ENCODE measurements at regions not wholly inside any gene's neighbourhood (a gene's known extent, or its start where the extent isn't known, plus 50 kb on each side); places are given as distances from the start of the nearest gene placed in this dataset.

DNA sequence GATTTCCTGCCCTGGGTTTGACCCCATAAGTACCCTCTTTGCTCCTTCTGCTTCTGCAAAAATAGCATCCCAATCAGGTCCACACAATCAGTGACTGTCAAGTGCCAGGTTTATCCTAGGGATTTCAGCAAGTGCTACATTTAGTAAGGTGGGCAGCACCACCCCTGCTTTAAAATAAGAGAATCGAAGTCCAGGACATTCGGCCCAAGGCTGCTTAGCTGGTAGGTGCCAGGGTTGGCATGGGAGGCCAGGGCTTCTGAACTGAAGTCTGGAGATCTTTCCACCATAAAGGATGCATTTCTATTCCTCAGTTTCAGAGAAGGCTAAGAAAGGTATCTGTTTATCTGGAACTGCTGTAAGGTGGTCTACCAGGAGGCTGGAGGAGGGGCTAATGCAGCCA is 408.3 kb downstream of the ZNF536 start:
- Histone ChIP-seq H3K4me2 (no peak overlapping the region), H3K27ac (ENCODE audit: low read depth) (no peak overlapping the region), H3K4me3 (no peak overlapping the region), H3F3A (replicated peaks; ENCODE audit: low read depth) (no peaks in the 10 kb centered on the region), H3K36me3 (ENCODE audit: insufficient read depth) (no peaks in the 10 kb centered on the region), H3K9me2 (ENCODE audit: insufficient read depth) (0 out of 2 replicates have a peak, but pooled peaks cover 7% of the 10 kb centered on the region), H2AFZ (no peak overlapping the region), H3K27me3 (ENCODE audit: insufficient read depth) (no peaks in the 10 kb centered on the region), H3K79me2 (replicated peaks; ENCODE audit: insufficient read depth) (no peaks in the 10 kb centered on the region), H4K20me1 (replicated peaks; ENCODE audit: insufficient read depth) (no peaks in the 10 kb centered on the region), H3K4me1 (ENCODE audit: insufficient read depth) (no peaks in the 10 kb centered on the region)
- H3K9me3 Mint-ChIP-seq: no peaks in the 10 kb centered on the region; the same call in 1 of the 3 replicates
- no peaks in the 10 kb centered on the region; the same call in 2 of the 3 replicates for H3K36me3 Mint-ChIP-seq (ENCODE audit: low read depth)
- TF ChIP-seq, protein P1, sequence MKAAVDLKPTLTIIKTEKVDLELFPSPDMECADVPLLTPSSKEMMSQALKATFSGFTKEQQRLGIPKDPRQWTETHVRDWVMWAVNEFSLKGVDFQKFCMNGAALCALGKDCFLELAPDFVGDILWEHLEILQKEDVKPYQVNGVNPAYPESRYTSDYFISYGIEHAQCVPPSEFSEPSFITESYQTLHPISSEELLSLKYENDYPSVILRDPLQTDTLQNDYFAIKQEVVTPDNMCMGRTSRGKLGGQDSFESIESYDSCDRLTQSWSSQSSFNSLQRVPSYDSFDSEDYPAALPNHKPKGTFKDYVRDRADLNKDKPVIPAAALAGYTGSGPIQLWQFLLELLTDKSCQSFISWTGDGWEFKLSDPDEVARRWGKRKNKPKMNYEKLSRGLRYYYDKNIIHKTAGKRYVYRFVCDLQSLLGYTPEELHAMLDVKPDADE (IDR thresholded peaks at IDR 0.05): no peak
- TF ChIP-seq EZH2 (IDR thresholded peaks at IDR 0.05; ENCODE audit: low read depth, unreplicated experiment) (no peak), ZNF114 (CRISPR knock-in tag; IDR thresholded peaks at IDR 0.05) (no peak), EZH2phosphoT487 (IDR thresholded peaks at IDR 0.05; ENCODE audit: unreplicated experiment) (no peak), ZNF331 (CRISPR knock-in tag; IDR thresholded peaks at IDR 0.05; ENCODE audit: low read depth) (no peak), POLR2AphosphoS5 (IDR thresholded peaks at IDR 0.05; ENCODE audit: low read depth) (no peak), NANOG (IDR thresholded peaks at IDR 0.05; ENCODE audit: borderline replicate concordance) (no peak)
- TF ChIP-seq, protein P2, sequence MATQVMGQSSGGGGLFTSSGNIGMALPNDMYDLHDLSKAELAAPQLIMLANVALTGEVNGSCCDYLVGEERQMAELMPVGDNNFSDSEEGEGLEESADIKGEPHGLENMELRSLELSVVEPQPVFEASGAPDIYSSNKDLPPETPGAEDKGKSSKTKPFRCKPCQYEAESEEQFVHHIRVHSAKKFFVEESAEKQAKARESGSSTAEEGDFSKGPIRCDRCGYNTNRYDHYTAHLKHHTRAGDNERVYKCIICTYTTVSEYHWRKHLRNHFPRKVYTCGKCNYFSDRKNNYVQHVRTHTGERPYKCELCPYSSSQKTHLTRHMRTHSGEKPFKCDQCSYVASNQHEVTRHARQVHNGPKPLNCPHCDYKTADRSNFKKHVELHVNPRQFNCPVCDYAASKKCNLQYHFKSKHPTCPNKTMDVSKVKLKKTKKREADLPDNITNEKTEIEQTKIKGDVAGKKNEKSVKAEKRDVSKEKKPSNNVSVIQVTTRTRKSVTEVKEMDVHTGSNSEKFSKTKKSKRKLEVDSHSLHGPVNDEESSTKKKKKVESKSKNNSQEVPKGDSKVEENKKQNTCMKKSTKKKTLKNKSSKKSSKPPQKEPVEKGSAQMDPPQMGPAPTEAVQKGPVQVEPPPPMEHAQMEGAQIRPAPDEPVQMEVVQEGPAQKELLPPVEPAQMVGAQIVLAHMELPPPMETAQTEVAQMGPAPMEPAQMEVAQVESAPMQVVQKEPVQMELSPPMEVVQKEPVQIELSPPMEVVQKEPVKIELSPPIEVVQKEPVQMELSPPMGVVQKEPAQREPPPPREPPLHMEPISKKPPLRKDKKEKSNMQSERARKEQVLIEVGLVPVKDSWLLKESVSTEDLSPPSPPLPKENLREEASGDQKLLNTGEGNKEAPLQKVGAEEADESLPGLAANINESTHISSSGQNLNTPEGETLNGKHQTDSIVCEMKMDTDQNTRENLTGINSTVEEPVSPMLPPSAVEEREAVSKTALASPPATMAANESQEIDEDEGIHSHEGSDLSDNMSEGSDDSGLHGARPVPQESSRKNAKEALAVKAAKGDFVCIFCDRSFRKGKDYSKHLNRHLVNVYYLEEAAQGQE (IDR thresholded peaks at IDR 0.05; ENCODE audit: unreplicated experiment): no peak
- TF ChIP-seq, protein P3, sequence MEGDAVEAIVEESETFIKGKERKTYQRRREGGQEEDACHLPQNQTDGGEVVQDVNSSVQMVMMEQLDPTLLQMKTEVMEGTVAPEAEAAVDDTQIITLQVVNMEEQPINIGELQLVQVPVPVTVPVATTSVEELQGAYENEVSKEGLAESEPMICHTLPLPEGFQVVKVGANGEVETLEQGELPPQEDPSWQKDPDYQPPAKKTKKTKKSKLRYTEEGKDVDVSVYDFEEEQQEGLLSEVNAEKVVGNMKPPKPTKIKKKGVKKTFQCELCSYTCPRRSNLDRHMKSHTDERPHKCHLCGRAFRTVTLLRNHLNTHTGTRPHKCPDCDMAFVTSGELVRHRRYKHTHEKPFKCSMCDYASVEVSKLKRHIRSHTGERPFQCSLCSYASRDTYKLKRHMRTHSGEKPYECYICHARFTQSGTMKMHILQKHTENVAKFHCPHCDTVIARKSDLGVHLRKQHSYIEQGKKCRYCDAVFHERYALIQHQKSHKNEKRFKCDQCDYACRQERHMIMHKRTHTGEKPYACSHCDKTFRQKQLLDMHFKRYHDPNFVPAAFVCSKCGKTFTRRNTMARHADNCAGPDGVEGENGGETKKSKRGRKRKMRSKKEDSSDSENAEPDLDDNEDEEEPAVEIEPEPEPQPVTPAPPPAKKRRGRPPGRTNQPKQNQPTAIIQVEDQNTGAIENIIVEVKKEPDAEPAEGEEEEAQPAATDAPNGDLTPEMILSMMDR (conservative IDR thresholded peaks at IDR 0.05; ENCODE audit: low read depth in 2 of 2): no peak
- no peak overlapping the region for H3K4me3 Mint-ChIP-seq
- ATAC-seq (no peak), DNase-seq (ENCODE audit: low spot score) (no peak)
- H3K27ac Mint-ChIP-seq: no peak overlapping the region
- peaks cover 9% of the 10 kb centered on the region for H3K27me3 Mint-ChIP-seq (ENCODE audit: insufficient read depth, low read depth, poor library complexity)
- H3K4me1 Mint-ChIP-seq: no peaks in the 10 kb centered on the region

DNA sequence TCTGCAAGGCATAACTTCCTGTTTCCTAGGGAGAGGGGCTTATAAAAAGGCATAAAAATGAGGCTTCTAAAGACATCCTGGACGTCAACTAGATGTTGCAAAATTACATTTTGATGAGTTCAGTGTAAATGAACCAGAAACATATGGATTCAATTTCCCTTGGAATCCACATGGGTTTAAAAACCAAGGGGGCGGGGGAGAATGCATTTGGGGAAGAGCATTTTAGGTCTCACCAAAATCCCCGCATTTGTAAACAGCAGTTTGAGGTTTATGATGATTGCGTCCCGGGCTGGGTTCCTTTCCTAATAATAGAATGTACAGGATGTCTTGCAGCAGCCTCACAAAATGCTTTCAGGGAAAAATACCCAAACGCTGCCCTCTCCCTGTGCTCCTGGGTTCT is 407.8 kb downstream of the ZNF536 start:
- H2AFZ ChIP-seq: no peak overlapping the region
- H3K4me3 Mint-ChIP-seq: no peak overlapping the region
- no peak overlapping the region for H3K4me3 ChIP-seq
- H3K4me2 ChIP-seq: no peak overlapping the region
- no peak for ATAC-seq
- no peaks in the 10 kb centered on the region for H3K79me2 ChIP-seq (replicated peaks; ENCODE audit: insufficient read depth)
- H3K9me2 ChIP-seq (ENCODE audit: insufficient read depth): 0 out of 2 replicates have a peak, but pooled peaks cover 4% of the 10 kb centered on the region
- no peak overlapping the region for H3K27ac ChIP-seq (ENCODE audit: low read depth)
- no peaks in the 10 kb centered on the region for H4K20me1 ChIP-seq (replicated peaks; ENCODE audit: insufficient read depth)
- DNase-seq (ENCODE audit: low spot score): no peak
- no peak overlapping the region for H3K27ac Mint-ChIP-seq
- H3K9me3 Mint-ChIP-seq: no peaks in the 10 kb centered on the region; the same call in 1 of the 3 replicates
- H3K27me3 ChIP-seq (ENCODE audit: insufficient read depth): no peaks in the 10 kb centered on the region
- no peaks in the 10 kb centered on the region for H3K36me3 ChIP-seq (ENCODE audit: insufficient read depth)
- H3K4me1 ChIP-seq (ENCODE audit: insufficient read depth): no peaks in the 10 kb centered on the region
- H3K27me3 Mint-ChIP-seq (ENCODE audit: insufficient read depth, low read depth, poor library complexity): peaks cover 9% of the 10 kb centered on the region
- H3K36me3 Mint-ChIP-seq (ENCODE audit: low read depth): no peaks in the 10 kb centered on the region; the same call in 2 of the 3 replicates
- H3K4me1 Mint-ChIP-seq: no peaks in the 10 kb centered on the region
- no peaks in the 10 kb centered on the region for H3F3A ChIP-seq (replicated peaks; ENCODE audit: low read depth)
- TF ChIP-seq NANOG (IDR thresholded peaks at IDR 0.05; ENCODE audit: borderline replicate concordance): no peak
- TF ChIP-seq, protein P3 (conservative IDR thresholded peaks at IDR 0.05; ENCODE audit: low read depth in 2 of 2): no peak
